ENCODE measurements at regions not wholly inside any gene's neighbourhood (a gene's known extent, or its start where the extent isn't known, plus 50 kb on each side); places are given as distances from the start of the nearest gene placed in this dataset.

DNA sequence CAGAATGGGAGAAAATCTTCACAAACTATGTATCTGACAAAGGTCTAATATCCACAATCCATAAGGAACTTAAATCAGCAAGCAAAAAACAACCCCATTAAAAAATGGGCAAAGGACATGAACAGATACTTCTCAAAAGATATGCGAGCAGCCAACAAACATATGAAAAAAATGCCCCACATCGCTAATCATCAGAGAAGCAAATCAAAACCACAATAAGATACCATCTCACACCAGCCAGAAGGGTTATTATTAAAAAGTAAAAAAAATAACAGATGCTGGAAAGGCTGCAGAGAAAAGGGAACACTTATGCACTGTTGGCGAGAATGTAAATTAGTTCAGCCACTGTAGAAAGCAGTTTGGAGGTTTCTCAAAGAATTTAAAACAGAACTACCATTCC is 80.2 kb upstream of the ATP11B start:
- Histone ChIP-seq H3K4me3 (ENCODE audit: low read length) (no peak overlapping the region), H3K9me3 (ENCODE audit: control insufficient read depth, insufficient read depth, low read length) (no peaks in the 10 kb centered on the region), H3K4me1 (ENCODE audit: control insufficient read depth, insufficient read depth, low read length) (no peaks in the 10 kb centered on the region), H3K27me3 (ENCODE audit: control insufficient read depth, insufficient read depth, low read length) (no peaks in the 10 kb centered on the region), H3K27ac (ENCODE audit: low read length) (no peak overlapping the region), H3K36me3 (ENCODE audit: control insufficient read depth, insufficient read depth, low read length) (no peaks in the 10 kb centered on the region)
- WGBS (ENCODE audit: insufficient coverage, insufficient read length), result no CpG with 5 or more reads among the region's 3 CpGs
- DNase-seq (ENCODE audit: low read depth, low spot score), result no peak

DNA sequence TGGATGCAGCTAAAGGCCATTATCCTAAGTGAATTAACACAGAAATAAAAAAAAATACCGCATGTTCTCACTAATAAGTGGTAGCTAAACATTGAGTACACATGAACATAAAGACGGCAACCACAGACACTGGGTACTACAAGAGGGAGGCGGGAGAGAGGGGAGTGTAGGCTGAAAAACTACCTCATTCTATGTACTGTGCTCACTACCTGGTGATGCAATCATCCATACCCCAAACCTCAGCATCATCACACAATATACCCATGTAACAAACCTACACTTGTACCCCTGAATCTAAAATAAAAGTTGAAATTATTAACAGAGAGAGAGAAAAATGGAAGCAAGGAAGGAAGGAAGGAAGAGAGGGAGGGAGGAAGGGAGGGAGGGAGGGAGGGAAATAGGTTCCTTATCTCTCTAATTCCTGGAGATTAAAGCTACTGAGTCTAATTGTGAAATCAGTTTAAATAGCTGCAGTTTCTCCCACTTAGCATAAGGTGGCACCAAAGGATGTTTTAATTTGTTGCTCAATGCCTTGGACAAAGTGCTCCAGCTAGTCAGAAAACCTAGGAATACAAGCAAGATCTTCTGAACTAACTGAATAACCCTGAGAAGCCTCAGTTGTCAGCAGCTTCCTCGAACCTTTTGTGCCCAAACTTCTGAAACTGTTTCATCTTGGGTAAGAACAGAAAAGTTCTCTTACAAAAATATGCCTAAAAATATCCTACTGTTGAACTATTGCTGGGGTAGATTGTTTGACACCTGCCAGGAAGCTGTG is 79.4 kb upstream of the ATP11B start:
- H3K36me3 ChIP-seq (ENCODE audit: control insufficient read depth, insufficient read depth, low read length), result no peaks in the 10 kb centered on the region
- WGBS (ENCODE audit: insufficient coverage, insufficient read length), result no CpG with 5 or more reads among the region's 4 CpGs
- DNase-seq (ENCODE audit: low read depth, low spot score), result peak; percentile 27
- no peak overlapping the region for H3K4me3 ChIP-seq (ENCODE audit: low read length)
- H3K27me3 ChIP-seq (ENCODE audit: control insufficient read depth, insufficient read depth, low read length), result no peaks in the 10 kb centered on the region
- H3K4me1 ChIP-seq (ENCODE audit: control insufficient read depth, insufficient read depth, low read length), result no peaks in the 10 kb centered on the region
- H3K27ac ChIP-seq (ENCODE audit: low read length), result no peak overlapping the region
- no peaks in the 10 kb centered on the region for H3K9me3 ChIP-seq (ENCODE audit: control insufficient read depth, insufficient read depth, low read length)

DNA sequence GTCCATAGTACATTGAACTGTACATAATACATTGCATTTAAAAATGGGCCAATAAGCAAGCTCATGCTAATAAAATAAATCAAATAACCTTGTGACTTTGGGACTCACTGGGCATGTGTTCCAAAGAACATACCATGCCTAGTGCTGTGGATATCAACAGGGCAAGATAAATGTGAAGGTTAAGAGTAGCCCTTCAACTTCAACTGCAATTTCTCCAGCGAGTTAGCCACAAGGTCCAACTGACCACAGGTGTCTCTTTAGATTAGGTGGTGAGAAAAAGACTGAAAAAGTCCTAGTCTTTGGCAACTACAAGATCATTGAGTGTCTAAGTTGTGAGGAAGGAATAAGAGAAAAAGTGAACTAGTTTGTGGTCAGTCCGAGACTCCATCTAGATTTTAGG is 78.3 kb upstream of the ATP11B start:
- Histone ChIP-seq H3K4me1 (ENCODE audit: control insufficient read depth, insufficient read depth, low read length) (no peaks in the 10 kb centered on the region), H3K27ac (ENCODE audit: low read length) (no peak overlapping the region), H3K36me3 (ENCODE audit: control insufficient read depth, insufficient read depth, low read length) (no peaks in the 10 kb centered on the region), H3K27me3 (ENCODE audit: control insufficient read depth, insufficient read depth, low read length) (no peaks in the 10 kb centered on the region), H3K9me3 (ENCODE audit: control insufficient read depth, insufficient read depth, low read length) (no peaks in the 10 kb centered on the region), H3K4me3 (ENCODE audit: low read length) (no peak overlapping the region)
- WGBS (ENCODE audit: insufficient coverage, insufficient read length), result no CpG with 5 or more reads among the region's 2 CpGs
- no peak for DNase-seq (ENCODE audit: low read depth, low spot score)

DNA sequence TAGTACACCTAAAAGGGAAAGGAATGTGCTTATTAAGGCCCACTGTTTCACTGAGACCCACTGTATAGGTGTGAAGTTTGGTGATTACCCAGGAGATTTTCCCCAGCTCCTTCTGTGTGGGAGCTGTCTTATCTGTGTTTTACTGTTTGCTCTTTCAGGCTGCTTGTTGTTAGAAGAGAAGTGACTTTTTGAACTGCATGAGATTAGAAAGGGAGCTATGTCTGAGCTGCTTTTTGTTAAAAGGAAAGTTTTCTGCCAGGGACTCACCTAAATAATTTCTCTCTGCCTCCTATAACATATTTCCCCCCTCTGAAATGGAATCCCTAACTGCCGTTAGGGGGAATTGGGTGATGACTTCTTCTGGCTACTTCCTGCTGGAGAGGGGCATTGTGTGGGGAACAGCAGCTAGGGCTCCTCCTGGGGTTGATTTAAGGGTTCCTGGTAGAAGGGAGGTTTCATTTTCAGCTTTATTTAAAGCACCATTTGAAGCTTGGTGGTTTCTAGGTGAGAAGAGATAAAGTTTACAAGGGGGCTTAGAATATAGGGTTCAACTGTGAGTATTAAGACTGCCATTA is 77.1 kb upstream of the ATP11B start:
- DNase-seq (ENCODE audit: low read depth, low spot score), result no peak
- no peaks in the 10 kb centered on the region for H3K4me1 ChIP-seq (ENCODE audit: control insufficient read depth, insufficient read depth, low read length)
- H3K9me3 ChIP-seq (ENCODE audit: control insufficient read depth, insufficient read depth, low read length), result no peaks in the 10 kb centered on the region
- H3K36me3 ChIP-seq (ENCODE audit: control insufficient read depth, insufficient read depth, low read length), result no peaks in the 10 kb centered on the region
- no peak overlapping the region for H3K4me3 ChIP-seq (ENCODE audit: low read length)
- no CpG with 5 or more reads among the region's 1 CpG for WGBS (ENCODE audit: insufficient coverage, insufficient read length)
- H3K27me3 ChIP-seq (ENCODE audit: control insufficient read depth, insufficient read depth, low read length), result no peaks in the 10 kb centered on the region
- H3K27ac ChIP-seq (ENCODE audit: low read length), result no peak overlapping the region

DNA sequence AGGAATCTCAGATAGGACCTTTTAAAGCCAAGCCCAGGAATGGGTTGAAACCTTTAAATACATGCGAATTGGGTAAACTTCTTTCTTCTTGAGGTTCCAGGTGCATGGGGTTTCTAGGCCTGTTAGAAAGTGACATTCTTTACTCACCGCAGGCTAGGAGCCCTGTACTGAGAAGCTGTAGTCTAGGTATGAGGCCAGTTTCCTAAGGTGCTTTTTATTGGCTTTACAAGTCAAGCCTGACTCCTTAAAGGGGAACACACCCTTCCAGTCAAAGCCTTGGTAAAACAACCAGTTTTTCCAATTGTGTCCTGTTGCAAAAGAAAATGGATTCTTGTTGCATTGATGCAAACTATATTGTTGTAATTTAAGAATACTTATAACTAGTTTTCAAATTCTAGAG is 76.1 kb upstream of the ATP11B start:
- Histone ChIP-seq H3K4me3 (ENCODE audit: low read length) (no peak overlapping the region), H3K4me1 (ENCODE audit: control insufficient read depth, insufficient read depth, low read length) (no peaks in the 10 kb centered on the region), H3K27me3 (ENCODE audit: control insufficient read depth, insufficient read depth, low read length) (no peaks in the 10 kb centered on the region), H3K9me3 (ENCODE audit: control insufficient read depth, insufficient read depth, low read length) (no peaks in the 10 kb centered on the region), H3K27ac (ENCODE audit: low read length) (no peak overlapping the region), H3K36me3 (ENCODE audit: control insufficient read depth, insufficient read depth, low read length) (no peaks in the 10 kb centered on the region)
- WGBS (ENCODE audit: insufficient coverage, insufficient read length), result no CpG with 5 or more reads among the region's 2 CpGs
- DNase-seq (ENCODE audit: low read depth, low spot score), result no peak

DNA sequence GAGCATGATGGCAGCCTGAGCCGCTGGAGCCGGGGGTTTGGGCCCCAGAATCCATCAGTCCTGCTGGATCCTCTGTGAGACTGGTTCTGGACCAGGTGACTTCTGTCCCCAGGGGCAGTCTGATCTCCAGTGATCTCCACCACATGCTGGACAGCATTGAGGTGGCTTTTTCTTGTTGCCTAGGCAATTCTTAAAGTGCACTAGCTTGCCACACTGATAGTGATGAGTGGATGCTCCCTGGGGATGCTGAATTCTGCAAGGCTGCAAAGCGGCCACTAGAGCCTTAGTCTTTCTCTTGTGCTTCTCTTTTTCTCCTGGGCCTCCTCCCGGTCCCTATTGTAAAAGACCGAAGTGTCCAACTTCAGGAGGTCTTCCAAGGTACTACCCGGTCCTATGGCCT is 70.4 kb upstream of the ATP11B start:
- no peak overlapping the region for H3K4me3 ChIP-seq (ENCODE audit: low read length)
- DNase-seq (ENCODE audit: low read depth, low spot score), result no peak
- no peaks in the 10 kb centered on the region for H3K9me3 ChIP-seq (ENCODE audit: control insufficient read depth, insufficient read depth, low read length)
- no peak overlapping the region for H3K27ac ChIP-seq (ENCODE audit: low read length)
- H3K27me3 ChIP-seq (ENCODE audit: control insufficient read depth, insufficient read depth, low read length), result no peaks in the 10 kb centered on the region
- WGBS (ENCODE audit: insufficient coverage, insufficient read length), result no CpG with 5 or more reads among the region's 6 CpGs
- H3K4me1 ChIP-seq (ENCODE audit: control insufficient read depth, insufficient read depth, low read length), result no peaks in the 10 kb centered on the region; the same call in 1 of the 2 replicates
- H3K36me3 ChIP-seq (ENCODE audit: control insufficient read depth, insufficient read depth, low read length), result no peaks in the 10 kb centered on the region

DNA sequence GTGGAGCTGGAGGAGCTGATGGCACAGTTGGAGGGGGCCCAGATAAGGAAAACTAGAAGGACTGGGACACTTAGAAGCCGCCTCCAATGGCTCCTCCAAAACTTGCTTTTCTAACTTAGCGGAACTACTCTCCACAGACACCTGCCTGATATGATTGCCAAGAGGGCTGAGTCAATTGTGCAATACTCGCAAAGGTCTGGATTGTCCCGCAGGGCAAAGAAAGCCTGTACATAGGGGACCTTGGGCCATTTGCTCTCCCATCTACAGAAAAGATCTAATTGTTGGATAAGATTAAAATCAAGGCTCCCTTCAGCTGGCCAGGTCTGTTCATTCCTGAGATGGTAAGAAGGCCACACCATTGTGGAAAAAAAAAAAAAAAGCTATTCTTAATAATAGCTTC is 69.7 kb upstream of the ATP11B start:
- H3K27ac ChIP-seq (ENCODE audit: low read length), result no peak overlapping the region
- no peaks in the 10 kb centered on the region; the same call in 1 of the 2 replicates for H3K4me1 ChIP-seq (ENCODE audit: control insufficient read depth, insufficient read depth, low read length)
- no peak overlapping the region for H3K4me3 ChIP-seq (ENCODE audit: low read length)
- no peaks in the 10 kb centered on the region for H3K27me3 ChIP-seq (ENCODE audit: control insufficient read depth, insufficient read depth, low read length)
- no CpG with 5 or more reads among the region's 4 CpGs for WGBS (ENCODE audit: insufficient coverage, insufficient read length)
- DNase-seq (ENCODE audit: low read depth, low spot score), result no peak
- no peaks in the 10 kb centered on the region for H3K9me3 ChIP-seq (ENCODE audit: control insufficient read depth, insufficient read depth, low read length)
- no peaks in the 10 kb centered on the region for H3K36me3 ChIP-seq (ENCODE audit: control insufficient read depth, insufficient read depth, low read length)

DNA sequence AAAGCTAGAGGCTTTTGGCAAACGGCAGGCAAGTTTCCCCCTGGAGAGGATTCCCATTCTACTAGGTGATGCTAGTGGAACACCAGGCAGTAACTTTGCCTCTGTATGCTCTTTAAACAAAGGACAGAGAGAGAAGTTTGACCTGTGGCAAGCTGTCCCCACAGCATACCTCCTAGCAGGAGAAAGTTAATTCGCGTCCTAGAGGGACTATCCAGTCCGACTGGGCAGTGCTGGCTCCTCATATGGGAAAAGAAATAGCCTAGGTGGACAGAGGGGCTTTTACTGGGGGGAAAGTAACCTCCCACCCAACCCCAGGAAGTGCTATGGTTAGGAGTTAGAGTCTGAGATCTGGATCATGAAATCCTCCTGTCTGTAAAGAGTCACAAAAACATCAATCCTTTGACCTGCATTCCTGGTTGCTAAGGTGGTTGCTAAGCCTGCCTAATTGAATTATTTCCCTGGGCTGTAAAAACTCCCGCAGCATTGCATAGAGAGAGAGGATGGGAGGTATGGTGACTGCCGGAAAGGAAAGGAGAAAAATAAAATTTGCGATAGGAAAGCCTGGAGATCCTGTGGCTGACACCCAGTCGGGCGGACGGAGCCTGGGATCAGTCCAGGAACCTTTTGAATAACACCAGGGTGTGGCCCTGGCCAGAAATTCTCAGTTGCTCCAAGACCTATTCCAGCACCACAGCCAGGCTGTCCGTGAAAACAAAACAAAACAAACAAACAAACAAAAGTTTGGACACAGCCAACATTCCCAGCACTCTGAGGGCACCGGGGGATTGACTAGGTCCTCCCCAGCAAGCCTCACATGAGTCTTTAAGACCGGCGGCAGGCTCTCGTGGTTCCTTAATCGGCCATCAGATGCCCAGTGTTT is 67.7 kb upstream of the ATP11B start:
- Histone ChIP-seq H3K36me3 (ENCODE audit: control insufficient read depth, insufficient read depth, low read length) (no peaks in the 10 kb centered on the region), H3K9me3 (ENCODE audit: control insufficient read depth, insufficient read depth, low read length) (no peaks in the 10 kb centered on the region), H3K27ac (ENCODE audit: low read length) (no peak overlapping the region), H3K27me3 (ENCODE audit: control insufficient read depth, insufficient read depth, low read length) (no peaks in the 10 kb centered on the region), H3K4me1 (ENCODE audit: control insufficient read depth, insufficient read depth, low read length) (no peaks in the 10 kb centered on the region; the same call in 1 of the 2 replicates), H3K4me3 (ENCODE audit: low read length) (no peak overlapping the region)
- no CpG with 5 or more reads among the region's 16 CpGs for WGBS (ENCODE audit: insufficient coverage, insufficient read length)
- DNase-seq (ENCODE audit: low read depth, low spot score), result no peak

DNA sequence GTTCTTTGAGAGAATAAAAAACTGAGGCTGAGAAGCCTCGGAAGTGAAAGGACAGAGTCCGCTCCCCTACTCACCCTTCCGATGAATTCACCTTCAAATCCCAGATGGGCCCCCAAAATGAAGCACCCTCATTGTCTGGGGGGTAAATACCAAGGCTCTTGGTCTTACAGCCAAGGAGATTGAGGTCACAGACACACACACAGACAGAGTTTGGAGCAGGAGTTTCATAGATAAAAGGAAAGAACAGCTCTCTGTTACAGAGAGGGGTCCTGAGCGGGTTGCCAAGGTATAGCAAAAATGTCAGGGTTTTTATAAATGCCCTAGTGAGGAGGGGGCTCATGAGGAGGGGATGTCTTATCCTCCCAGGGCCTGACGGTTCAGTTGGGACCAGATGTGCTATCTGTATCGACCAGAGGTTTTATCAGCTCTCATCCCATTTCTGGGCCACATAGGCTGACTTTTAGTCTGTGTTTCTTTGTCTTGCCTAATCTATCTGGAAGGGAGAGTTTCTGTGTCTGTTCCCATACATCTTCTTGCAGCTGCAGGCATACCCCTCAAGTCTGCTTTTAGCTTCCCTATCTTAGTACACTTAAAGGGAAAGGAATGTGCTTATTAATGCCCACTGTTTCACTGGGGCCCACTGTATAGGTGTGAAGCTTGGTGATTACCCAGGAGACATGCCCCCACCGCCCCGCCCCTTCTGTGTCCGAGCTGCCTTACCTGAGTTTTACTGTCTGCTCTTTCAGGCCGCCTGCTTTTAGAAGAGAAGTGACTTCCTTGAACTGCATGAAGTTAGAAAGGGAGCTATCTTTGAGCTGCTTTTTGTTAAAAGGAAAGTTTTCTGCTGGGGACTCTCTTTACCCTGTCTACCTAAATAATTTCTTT is 66.8 kb upstream of the ATP11B start:
- no peak overlapping the region for H3K4me3 ChIP-seq (ENCODE audit: low read length)
- no peaks in the 10 kb centered on the region for H3K36me3 ChIP-seq (ENCODE audit: control insufficient read depth, insufficient read depth, low read length)
- no peaks in the 10 kb centered on the region for H3K9me3 ChIP-seq (ENCODE audit: control insufficient read depth, insufficient read depth, low read length)
- H3K27ac ChIP-seq (ENCODE audit: low read length), result no peak overlapping the region
- no peak for DNase-seq (ENCODE audit: low read depth, low spot score)
- H3K4me1 ChIP-seq (ENCODE audit: control insufficient read depth, insufficient read depth, low read length), result no peaks in the 10 kb centered on the region; the same call in 1 of the 2 replicates
- H3K27me3 ChIP-seq (ENCODE audit: control insufficient read depth, insufficient read depth, low read length), result no peaks in the 10 kb centered on the region
- WGBS (ENCODE audit: insufficient coverage, insufficient read length), result no CpG with 5 or more reads among the region's 10 CpGs

DNA sequence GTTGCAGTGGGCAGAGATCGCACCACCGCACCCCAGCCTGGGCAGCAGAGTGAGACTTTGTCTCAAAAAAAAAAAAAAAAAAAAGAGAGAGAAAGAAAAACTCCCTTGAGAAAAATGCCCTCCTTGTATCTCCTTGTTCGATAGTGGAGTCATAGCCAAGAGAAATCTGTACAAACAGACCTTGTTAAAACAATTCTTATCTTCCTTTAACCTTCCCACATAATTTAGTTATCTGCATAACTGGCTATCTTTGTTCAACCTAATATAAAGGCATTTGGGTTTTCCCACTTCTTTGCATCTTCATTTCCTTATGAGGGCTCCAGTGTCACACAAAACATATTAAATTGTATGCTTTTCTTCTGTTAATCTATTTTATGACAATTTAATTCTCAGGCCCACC is 65.1 kb upstream of the ATP11B start:
- WGBS (ENCODE audit: insufficient coverage, insufficient read length), result no CpG with 5 or more reads among the region's 3 CpGs
- DNase-seq (ENCODE audit: low read depth, low spot score), result no peak
- no peaks in the 10 kb centered on the region for H3K27me3 ChIP-seq (ENCODE audit: control insufficient read depth, insufficient read depth, low read length)
- H3K36me3 ChIP-seq (ENCODE audit: control insufficient read depth, insufficient read depth, low read length), result no peaks in the 10 kb centered on the region
- H3K4me3 ChIP-seq (ENCODE audit: low read length), result no peak overlapping the region
- no peak overlapping the region for H3K27ac ChIP-seq (ENCODE audit: low read length)
- no peaks in the 10 kb centered on the region; the same call in 1 of the 2 replicates for H3K4me1 ChIP-seq (ENCODE audit: control insufficient read depth, insufficient read depth, low read length)
- no peaks in the 10 kb centered on the region for H3K9me3 ChIP-seq (ENCODE audit: control insufficient read depth, insufficient read depth, low read length)

Measured in iPS DF 6.9 (cell line).